ENCODE measurements at regions not wholly inside any gene's neighbourhood (a gene's known extent, or its start where the extent isn't known, plus 50 kb on each side); places are given as distances from the start of the nearest gene placed in this dataset.

DNA sequence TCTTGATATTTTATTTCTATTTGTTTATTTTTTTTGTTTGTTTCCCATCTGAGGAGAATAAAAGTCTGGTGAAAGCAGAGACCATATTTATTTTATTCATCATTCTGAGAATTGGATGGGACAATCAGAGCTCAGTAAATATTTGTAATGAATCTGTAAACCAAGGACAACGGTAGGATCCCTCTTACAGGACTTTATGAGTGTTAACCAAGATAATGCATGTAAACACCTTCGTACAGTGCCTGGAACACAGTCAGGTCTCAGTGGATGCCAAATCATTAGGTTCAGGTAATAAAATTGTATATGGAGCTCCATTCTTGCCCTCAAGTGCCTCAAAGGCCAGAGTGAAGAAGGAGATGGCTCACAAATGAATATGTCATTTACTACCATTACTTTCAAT lies 288.7 kb downstream of the PAX1 start:
- TF ChIP-seq SUZ12 (IDR thresholded peaks at IDR 0.05; ENCODE audit: extremely low read depth, insufficient read depth, insufficient read length) (no peak), YY1 (IDR thresholded peaks at IDR 0.05; ENCODE audit: insufficient read depth, insufficient read length) (no peak), ZNF274 (IDR thresholded peaks at IDR 0.05; ENCODE audit: low read depth, low read length) (no peak)
